GM13977 (cell line): ENCODE measurements at regions not wholly inside any gene's neighbourhood (a gene's known extent, or its start where the extent isn't known, plus 50 kb on each side); places are given as distances from the start of the nearest gene placed in this dataset.

Experiments
- DNase-seq: peaks from one replicate; pipeline ENCODE4 v3.0.0; 2012; ENCODE audit warnings: low spot score
- CTCF ChIP-seq: IDR thresholded peaks from 2 replicates; pipeline ENCODE4 v1.5.1; 2012; ENCODE audit warnings: mild to moderate bottlenecking, control low read depth; ENCODE audit not compliant: insufficient read depth; ENCODE audit errors: extremely low read depth, missing control alignments
- in situ Hi-C: fragments of 300-500 bp; cut with MboI; formaldehyde crosslinking; loops from one replicate; pipeline ENCODE4 v1.12.0; 2022; ENCODE audit warnings: low sequenced_read_pairs, low pct_unique_long_range_greater_than_20kb, mixed read lengths, inconsistent platforms; ENCODE audit not compliant: unreplicated experiment

DNA sequence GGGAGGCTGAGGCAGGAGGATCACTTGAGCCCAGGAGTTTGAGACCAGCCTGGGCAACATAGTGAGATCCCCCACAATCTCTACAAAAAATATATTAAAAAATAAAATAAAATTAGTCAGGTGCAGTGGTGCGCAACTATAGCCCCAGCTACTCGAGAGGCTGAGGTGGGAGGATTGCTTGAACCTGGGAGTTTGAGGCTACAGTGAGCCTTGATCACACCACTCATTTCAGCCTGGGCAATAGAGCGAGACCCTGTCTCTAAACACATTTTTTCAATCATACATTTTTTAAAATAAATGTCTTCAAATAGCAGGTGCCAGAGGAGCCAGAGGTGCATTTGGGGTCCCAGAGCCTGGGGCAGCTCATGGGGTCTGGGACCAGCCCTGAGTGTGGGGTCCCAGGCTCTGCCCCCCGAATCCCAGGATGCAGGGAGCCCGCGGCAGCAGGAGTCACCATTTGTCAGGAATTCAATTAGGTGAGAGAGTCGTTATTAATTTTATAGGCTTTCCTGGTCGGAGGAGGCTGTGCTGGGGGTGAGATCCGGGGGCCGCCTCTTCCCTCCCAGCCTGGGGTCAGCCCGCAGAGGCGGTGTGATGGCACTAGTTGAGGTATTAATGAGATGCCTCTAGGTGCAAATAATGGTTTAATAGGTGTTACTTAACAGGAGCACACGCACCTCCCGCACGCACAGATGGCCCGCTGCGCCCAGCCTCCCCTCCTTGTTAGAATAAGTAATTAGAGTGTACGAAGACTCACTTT is 78.3 kb downstream of the MICALL2 start:
- no peak for DNase-seq
- TF ChIP-seq CTCF: no peak
- in situ Hi-C loops: no loop called here

DNA sequence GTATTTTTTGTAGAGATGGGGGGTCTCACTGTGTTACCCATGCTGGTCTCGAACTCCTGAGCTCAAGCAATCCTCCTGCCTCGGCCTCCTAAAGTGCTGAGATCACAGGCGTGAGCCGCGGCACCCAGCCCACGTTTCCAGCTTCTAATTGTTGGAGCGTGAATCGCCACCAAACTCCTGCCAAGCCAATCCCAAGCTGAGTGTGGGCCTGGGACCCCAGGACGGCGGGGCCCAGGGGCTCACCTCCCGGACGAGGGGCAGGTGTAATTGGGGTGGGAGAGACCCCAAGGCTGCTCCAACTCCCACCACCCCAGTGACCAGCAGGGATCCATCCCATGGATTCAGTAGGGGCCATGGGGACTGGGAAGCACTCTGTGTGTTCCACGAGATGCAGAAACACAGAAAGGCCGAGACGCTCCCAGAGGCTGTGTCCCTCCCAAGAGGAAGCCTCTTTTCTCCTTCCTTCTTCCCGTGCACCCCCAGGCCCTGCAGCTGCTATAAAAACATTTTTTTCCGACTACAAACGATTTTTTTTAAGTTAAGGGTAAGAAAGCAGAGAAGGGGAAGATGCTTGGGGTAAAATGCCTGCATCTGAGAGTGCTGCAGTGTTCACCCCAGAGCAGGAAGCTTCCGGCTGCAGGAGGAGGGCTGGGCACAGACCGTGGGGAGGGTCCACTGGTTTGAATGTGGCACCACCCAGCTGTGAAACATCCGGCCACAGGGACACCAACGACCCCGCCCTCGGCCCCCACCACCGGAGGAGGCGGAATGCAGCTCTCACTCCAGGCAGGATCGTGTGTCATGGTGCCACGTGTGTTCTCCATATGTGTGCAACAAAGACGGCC is 76.5 kb downstream of the MICALL2 start:
- TF ChIP-seq CTCF: no peak
- in situ Hi-C loops: no loop called here
- DNase-seq: no peak

- no peak for DNase-seq
- in situ Hi-C loops: no loop called here
- TF ChIP-seq CTCF: no peak
These were observed 75.7 kb downstream of the MICALL2 start for GRCh38 chr7:1383398-1384112.

GRCh38 chr7:1384113-1384415 is 75.2 kb downstream of the MICALL2 start:
- no peak for DNase-seq
- in situ Hi-C loops: no loop called here
- TF ChIP-seq CTCF: no peak
